Activated CD4-positive, alpha-beta T cell treated with anti-CD3 and anti-CD28 coated beads, Interleukin-2, Interleukin-6, amounts not matched to agents 100 ng/mL and 50 ng/mL, durations not matched to agents 16 hours and 8 hours (primary cell): ENCODE measurements at regions not wholly inside any gene's neighbourhood (a gene's known extent, or its start where the extent isn't known, plus 50 kb on each side); places are given as distances from the start of the nearest gene placed in this dataset.
"Not testable (repeated sequence)": the region's sequence is repeated elsewhere in the genome, so short reads cannot be mapped to it uniquely, and the experiment has no call there.

Experiments used
- DNase-seq: peaks from one replicate; pipeline ENCODE4 v3.0.0-alpha.2; 2020

- DNase-seq, result no peak
These were observed 52.7 kb downstream of the KCNA5 start for GRCh38 chr12:5096241-5096924.

DNA sequence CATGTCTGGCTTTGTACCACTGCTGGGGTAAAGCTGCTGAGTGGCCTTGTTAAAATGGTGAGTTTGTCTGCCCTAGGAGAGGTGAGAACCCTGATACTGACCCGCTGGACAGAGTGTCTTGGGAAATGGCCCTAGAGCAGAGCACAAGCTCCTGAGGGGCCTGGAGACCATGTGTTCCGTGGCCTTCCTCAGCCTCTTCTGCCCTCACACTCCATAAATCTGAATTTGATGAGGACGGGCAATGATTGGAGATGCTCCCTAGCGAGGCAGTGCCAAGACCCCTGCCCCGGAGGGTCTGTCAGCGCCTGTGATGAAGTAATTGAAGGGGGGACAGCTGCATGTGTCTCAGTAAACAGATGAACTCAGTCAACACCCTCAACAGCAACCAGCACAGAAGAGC, 54.1 kb downstream of the KCNA5 start:
- DNase-seq, result no peak

DNA sequence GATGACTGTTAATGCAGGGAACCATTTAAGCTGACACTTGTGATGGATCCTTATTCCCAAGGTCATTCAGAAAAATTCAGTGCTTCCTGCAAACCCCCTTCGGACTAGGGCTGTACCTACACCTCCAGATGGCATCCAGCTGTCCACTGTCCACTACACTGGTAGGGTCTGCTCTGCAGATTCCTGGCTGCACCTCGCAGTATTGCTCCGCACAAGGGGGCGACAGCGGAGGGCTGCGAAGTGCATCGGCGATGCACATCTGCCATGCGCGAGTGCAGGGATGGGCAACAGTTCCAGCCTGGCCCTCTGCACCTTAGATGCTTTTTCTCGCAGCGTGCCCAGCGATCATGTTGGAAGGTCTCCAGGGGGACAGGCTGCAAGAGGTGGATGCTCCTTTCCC, 55.5 kb downstream of the KCNA5 start:
- DNase-seq, result no peak

DNA sequence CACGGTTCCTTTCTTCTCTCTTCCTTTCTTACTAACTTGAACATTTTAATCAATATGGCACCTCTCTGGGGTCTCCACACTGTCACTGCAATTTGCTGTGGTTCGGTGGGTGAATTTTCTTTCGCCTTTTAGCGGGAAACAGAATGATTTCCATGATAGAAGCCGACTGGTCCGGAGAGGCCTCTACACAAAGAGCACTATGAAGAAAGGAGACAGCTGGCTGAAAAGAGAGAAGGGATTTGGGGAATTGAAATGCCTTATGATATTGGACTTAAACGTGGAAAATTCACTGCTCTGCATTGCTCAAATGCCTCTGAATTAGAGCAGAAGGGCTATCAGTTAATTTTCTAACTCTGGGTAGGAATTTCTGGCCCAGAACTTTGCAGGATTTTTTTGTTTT, 55.9 kb downstream of the KCNA5 start:
- no peak for DNase-seq

GRCh38 chr12:5101686-5102085, 58.0 kb downstream of the KCNA5 start:
- no peak for DNase-seq

- DNase-seq, result no peak
These were observed 58.6 kb downstream of the KCNA5 start for GRCh38 chr12:5102261-5102789.

DNA sequence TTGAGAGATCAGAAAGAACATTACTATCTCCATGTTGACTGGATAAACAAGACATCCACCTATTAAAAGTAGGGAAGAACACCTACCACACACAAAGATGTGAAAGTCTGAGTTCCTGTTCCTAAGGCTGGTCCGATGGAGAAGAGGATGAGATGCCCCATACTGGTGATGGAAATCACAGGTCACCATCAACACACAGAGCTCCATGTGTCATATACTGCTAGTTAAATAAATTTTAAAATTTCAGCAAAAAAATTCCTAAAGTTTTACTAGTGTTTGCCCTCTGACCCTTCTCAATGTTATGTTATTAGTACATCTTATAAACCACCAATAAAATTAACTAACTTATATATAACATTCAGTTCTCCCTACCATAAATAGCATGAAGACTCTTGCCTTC, 59.1 kb downstream of the KCNA5 start:
- DNase-seq, result no peak

DNA sequence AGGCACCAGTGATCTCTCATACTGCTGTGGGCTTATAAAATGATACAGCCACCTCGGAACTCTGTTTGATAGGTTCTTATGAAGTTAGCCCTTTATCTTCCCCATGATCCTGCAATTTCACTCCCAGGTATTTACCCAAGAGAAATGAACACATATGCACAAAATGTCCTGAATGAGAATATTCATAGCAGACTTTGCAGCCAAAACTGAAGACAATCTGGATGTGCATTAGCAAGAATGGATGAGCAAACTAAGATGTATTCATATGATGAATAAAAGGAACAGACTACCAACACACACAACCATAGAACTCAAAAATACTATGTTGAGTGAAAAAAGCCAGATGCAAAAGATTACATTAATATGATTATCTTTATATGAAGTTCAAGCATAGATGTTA, 66.7 kb downstream of the KCNA5 start:
- DNase-seq, result no peak

- no peak for DNase-seq
These were observed 70.8 kb downstream of the KCNA5 start for GRCh38 chr12:5114436-5114835.

- DNase-seq, result not testable (repeated sequence)
These were observed 78.1 kb downstream of the KCNA5 start for GRCh38 chr12:5121784-5122183.

GRCh38 chr12:5122256-5122831, 78.7 kb downstream of the KCNA5 start:
- DNase-seq, result not testable (repeated sequence)

DNA sequence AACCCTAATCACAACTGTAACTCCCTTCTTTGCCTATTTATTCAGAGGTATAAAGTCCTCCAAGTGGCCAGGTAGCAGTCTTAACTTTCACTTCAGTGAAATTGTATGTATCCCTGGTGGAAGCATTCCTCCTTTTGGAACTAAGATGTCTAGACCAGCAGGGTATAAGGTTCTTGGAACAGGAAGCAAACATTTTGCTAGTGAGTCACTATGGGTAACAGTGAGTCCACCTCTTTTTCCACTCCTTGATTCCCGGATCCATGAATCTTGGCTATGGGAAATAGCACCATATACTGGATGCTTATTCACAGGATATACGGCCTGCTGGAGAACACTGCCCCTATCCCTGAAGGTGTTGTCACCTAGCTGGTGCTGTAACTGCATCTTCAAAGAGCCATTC, 80.2 kb downstream of the KCNA5 start:
- DNase-seq, result no peak

DNA sequence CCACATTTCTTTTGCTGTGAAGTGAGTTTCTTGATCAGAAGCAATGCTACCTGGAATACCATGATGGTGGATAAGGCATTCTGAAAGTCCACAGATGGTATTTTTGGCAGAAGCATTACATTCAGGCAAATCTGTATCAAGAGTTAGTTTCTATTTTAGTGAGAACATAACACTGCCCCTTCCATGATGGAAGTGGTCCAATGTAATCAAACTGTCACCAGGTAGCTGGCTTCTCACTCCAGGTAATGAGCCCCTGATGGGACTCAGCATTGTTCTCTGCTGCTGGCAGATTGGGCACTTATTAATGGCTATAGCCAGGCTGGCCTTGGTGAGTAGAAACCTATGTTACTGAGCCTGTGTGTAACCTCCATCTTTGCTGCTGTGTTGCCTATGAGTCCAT, 80.7 kb downstream of the KCNA5 start:
- no peak for DNase-seq

- no peak for DNase-seq
These were observed 91.3 kb downstream of the KCNA5 start for GRCh38 chr12:5134861-5135525.

GRCh38 chr12:5138256-5138655, 94.6 kb downstream of the KCNA5 start:
- no peak for DNase-seq

- no peak for DNase-seq
These were observed 95.2 kb downstream of the KCNA5 start for GRCh38 chr12:5138845-5139244.

DNA sequence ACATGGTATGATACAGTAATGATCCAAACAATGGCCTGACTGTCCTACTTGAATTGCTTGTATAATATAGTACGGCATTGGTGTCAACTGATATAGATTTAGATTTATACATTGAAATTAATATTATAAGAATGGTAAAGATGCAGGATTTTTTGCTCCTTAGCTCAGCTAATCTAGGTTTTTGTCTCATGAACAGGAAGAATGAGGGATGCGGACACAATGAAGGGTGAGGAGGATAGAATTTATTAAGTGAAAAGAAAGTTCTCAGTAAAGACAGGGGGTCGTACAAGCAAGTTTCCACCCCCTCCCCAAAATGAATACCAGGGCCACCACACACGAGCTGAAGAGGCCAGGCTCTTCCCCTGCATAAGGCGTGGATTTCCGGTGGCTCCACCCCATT, 96.1 kb downstream of the KCNA5 start:
- no peak for DNase-seq

DNA sequence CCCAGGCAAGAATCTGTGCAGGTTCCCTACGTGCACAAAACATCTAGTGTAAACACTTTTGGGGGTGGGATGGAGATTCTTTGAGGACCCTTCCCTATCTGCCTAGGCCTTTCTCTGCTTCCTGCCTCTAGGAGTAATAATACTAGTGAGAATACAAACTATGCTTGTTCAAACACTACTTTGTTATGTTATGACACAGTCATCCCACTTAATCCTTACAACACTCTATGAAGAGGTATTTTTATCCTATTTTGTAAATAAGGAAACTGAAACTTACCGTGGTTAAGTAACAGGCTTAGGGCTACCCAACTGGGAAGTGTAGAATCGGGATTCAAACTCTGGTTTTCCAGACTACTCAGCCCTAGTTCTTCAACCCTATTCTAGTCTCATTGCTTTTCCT, 96.5 kb downstream of the KCNA5 start:
- DNase-seq, result no peak

DNA sequence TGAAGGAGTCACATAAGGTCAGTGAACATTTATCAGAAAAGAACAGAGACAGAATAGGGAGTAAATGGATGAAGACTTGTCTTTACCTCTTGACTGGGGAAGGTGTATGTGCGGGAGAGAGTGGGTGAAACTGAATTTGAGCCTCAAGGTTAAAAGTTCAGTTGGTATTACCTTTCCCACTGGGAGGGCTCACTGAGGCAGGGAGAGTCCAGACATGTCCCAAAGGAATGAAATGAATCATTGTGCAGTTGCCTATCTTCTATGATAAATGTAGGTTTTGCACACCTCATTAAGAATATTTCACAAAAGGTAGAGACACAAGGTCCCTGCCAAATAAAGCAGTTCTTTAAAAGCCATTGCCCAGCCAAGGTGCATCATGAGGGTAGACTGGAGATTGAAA, 105.2 kb downstream of the KCNA5 start:
- DNase-seq, result no peak

GRCh38 chr12:5154091-5154490, 110.4 kb downstream of the KCNA5 start:
- no peak for DNase-seq

DNA sequence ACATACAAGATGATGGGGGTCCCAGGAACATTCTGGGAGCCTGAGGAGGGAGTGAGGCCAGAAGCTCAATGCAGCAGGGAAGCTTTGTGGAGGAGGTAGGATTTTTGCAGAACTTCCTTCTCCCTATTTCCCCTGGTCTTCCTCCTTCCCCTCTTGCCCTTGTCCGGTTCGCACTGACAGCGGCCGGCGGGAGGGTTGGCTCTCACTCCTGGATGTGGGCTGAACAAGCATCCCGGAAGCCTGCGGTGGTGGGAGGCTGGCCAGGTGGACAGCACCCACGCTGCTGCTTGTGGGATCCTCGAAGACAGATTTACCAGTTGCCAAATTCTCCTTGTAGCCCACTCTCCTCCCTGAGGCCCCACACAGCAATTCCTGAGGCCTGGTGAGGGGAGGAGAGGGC, 112.2 kb downstream of the KCNA5 start:
- no peak for DNase-seq

DNA sequence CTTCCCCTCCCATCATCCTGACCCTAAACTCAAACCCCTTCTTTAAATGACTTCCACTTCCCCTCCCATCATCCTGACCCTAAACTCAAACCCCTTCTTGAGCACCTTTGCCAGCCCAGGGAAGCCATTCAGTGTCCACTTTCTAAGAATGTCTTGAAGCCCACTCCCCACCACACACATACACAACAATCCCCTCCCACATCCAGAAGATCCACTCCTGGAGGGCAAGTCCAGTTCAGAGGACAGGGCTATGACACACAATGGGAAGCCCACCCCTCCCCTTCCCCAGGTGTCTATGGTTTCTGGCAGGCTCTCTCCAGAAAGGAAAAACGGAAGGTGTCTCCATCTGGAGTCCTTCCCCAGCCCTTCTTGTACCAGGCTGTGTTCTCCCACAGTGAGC, 117.1 kb downstream of the KCNA5 start:
- DNase-seq, result no peak

- no peak for DNase-seq
These were observed 120.0 kb downstream of the KCNA5 start for GRCh38 chr12:5163661-5164060.

DNA sequence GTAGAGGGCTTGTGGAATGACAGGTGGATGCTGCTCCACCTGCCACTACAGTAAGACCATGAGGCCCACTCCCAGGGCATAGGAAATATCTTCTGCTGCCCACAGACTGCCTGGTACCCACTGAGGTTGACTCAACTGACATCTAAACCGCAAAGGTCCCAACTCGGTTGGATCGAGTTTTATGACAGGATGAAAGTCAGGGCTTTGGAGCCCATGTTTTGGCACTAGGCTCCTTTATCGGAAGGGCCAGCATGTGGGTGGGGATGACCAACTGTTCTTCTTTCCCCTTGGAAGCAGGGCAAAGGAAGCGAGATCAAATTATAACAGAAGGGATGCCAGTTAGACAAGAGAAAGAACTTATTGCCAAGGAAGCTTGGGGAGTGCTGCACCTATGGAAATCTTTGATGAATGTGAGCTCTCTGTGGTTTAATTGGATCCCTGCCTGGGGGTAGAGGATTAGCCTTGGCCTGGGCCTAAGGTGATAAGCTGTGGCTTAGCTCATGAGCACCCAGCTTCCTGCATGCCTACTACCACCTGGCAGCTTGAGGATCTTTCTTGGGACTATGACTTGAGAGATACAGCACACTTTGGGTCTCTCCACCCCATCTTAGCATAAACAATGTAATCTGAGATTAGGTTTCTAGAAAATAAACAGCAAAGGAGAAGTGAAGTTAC, 121.8 kb downstream of the KCNA5 start:
- no peak for DNase-seq
